ENCODE measurements at regions not wholly inside any gene's neighbourhood (a gene's known extent, or its start where the extent isn't known, plus 50 kb on each side); places are given as distances from the start of the nearest gene placed in this dataset.

DNA sequence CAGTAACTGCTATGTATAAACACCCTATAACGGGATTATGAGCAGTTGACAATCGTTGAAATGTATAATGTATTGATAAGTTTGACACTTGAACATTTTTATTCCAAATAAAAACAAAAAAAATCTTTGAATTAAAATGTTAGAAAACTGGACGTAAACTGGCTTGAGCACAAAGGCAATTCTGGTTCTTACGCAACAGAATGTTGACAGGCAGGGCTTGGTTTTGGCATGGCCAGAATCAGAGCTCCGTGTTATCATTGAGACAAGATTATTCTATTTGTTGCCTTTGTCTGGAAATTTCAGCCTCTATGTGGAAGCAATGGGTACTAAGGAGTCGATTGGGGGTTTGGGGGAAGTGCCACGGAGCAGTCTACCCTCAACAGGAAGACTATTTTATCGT lies 1028.6 kb upstream of the ZEB2 start:
- TF ChIP-seq CBX3 (IDR thresholded peaks at IDR 0.05; ENCODE audit: low read depth) (no peak), TCF7L2 (IDR thresholded peaks at IDR 0.05; ENCODE audit: borderline replicate concordance, extremely low read depth, insufficient read depth, insufficient read length) (no peak)
- TF ChIP-seq, protein P1, sequence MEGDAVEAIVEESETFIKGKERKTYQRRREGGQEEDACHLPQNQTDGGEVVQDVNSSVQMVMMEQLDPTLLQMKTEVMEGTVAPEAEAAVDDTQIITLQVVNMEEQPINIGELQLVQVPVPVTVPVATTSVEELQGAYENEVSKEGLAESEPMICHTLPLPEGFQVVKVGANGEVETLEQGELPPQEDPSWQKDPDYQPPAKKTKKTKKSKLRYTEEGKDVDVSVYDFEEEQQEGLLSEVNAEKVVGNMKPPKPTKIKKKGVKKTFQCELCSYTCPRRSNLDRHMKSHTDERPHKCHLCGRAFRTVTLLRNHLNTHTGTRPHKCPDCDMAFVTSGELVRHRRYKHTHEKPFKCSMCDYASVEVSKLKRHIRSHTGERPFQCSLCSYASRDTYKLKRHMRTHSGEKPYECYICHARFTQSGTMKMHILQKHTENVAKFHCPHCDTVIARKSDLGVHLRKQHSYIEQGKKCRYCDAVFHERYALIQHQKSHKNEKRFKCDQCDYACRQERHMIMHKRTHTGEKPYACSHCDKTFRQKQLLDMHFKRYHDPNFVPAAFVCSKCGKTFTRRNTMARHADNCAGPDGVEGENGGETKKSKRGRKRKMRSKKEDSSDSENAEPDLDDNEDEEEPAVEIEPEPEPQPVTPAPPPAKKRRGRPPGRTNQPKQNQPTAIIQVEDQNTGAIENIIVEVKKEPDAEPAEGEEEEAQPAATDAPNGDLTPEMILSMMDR (IDR thresholded peaks at IDR 0.05 in 2 of 3, conservative IDR thresholded peaks at IDR 0.05 in 1 of 3; ENCODE audit: borderline replicate concordance in 1 of 3, insufficient read depth in 1 of 3, low read depth in 2 of 3, low read length in 2 of 3) = no peak
